ENCODE measurements at regions not wholly inside any gene's neighbourhood (a gene's known extent, or its start where the extent isn't known, plus 50 kb on each side); places are given as distances from the start of the nearest gene placed in this dataset.

DNA sequence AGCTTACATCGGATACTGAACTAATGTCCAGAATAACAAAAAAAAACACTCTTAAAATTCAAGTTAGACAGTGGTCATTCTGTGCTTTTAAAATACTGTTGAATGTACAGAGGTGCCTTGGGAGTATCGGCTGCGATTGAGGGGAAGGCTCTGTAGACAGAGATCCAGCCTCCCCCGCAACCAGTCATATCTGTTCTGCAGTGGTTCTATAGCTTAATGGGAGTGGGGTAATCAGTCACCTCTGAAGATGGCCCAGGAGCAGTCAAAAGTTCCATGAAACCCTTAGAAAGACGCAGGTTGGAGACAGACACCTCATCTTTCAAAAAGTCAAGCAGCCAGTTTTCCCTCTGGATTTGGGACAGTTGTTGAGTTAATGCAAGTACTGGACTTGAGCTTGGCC is 1486.6 kb upstream of the TMEM132C start:
- Histone ChIP-seq H3K4ac (replicated peaks; ENCODE audit: insufficient read length, low read depth, low read length) (no peak overlapping the region), H3K27me3 (replicated peaks in 1 of 4; ENCODE audit: control insufficient read depth in 3 of 4, extremely low read depth in 1 of 4, insufficient read depth in 3 of 4, low read length in 3 of 4) (no peaks in the 10 kb centered on the region), H2AK5ac (ENCODE audit: low read depth, low read length) (no peak overlapping the region), H2BK12ac (ENCODE audit: low read depth, low read length) (no peak overlapping the region), H3K23me2 (ENCODE audit: low read depth, low read length) (no peaks in the 10 kb centered on the region; the same call in 1 of the 2 replicates), H3K56ac (replicated peaks; ENCODE audit: insufficient read length, low read depth, low read length) (no peak overlapping the region), H3K79me2 (ENCODE audit: control insufficient read depth in 1 of 2, insufficient read depth in 2 of 2, low read length in 2 of 2) (no peaks in the 10 kb centered on the region), H3K36me3 (ENCODE audit: control insufficient read depth in 2 of 4, insufficient read depth in 4 of 4, low read length in 3 of 4) (no peaks in the 10 kb centered on the region), H4K91ac (replicated peaks; ENCODE audit: insufficient read length, low read length) (no peak overlapping the region), H3K79me1 (ENCODE audit: low read depth, low read length) (no peaks in the 10 kb centered on the region), H3K9ac (replicated peaks in 1 of 4; ENCODE audit: extremely low read depth in 1 of 4, low read depth in 3 of 4, low read length in 3 of 4) (no peak overlapping the region), H2BK5ac (ENCODE audit: low read depth, low read length) (no peak overlapping the region), H3K27ac (ENCODE audit: low read depth, low read length) (no peak overlapping the region), H3K18ac (ENCODE audit: extremely low read depth, low read length) (no peak overlapping the region), H4K5ac (ENCODE audit: insufficient read length, low read depth, low read length) (no peak overlapping the region), H3K4me2 (ENCODE audit: insufficient read depth in 1 of 2, low read depth in 2 of 2, low read length in 2 of 2) (no peak overlapping the region), H2BK120ac (replicated peaks; ENCODE audit: low read depth, low read length) (no peak overlapping the region), H3K4me3 (ENCODE audit: extremely low read depth in 1 of 4, insufficient read depth in 2 of 4, low read depth in 3 of 4, low read length in 4 of 4) (no peak overlapping the region), H2AFZ (ENCODE audit: low read length) (no peak overlapping the region), H2BK15ac (ENCODE audit: low read length) (no peak overlapping the region), H4K8ac (ENCODE audit: extremely low read depth, insufficient read depth, low read length) (no peak overlapping the region), H3K14ac (ENCODE audit: insufficient read length) (no peak overlapping the region), H2BK20ac (ENCODE audit: low read length) (no peak overlapping the region), H4K20me1 (replicated peaks in 1 of 2; ENCODE audit: control insufficient read depth in 1 of 2, insufficient read depth in 2 of 2, low read length in 2 of 2) (no peaks in the 10 kb centered on the region), H3K9me3 (ENCODE audit: insufficient read depth in 2 of 2, low read depth in 1 of 2, low read length in 1 of 2) (no peaks in the 10 kb centered on the region), H3K23ac (ENCODE audit: insufficient read length) (no peak overlapping the region), H3K4me1 (replicated peaks in 1 of 4; ENCODE audit: control insufficient read depth in 3 of 4, insufficient read depth in 4 of 4, low read length in 3 of 4) (no peaks in the 10 kb centered on the region)
- WGBS, 2 experiments (ENCODE audit: extremely low coverage in 1 of 2, insufficient coverage in 1 of 2, insufficient read length in 1 of 2, insufficient replicate concordance in 2 of 2, low coverage in 1 of 2, low lambda C conversion rate in 2 of 2, missing lambda C conversion rate in 1 of 2): 93% methylated on average over 5 of the region's 5 CpGs; no CpG with 5 or more reads in 1 of the 2 experiments
- CTCF ChIA-PET (ENCODE audit: partially characterized antibody): interaction anchor here (1.1 to 1.9 kb wide), 3 partner anchors 22 to 501 kb away, joined by 3 to 5 read pairs (median 3); no protein-coding TSS in a partner anchor
- FAIRE-seq (no peak), DNase-seq (ENCODE audit: low read depth in 1 of 2, low spot score in 2 of 2) (no peak)
- POLR2A ChIA-PET (ENCODE audit: partially characterized antibody): no interaction called here
- TF ChIP-seq GTF2F1 (IDR thresholded peaks at IDR 0.05; ENCODE audit: borderline replicate concordance, low read depth, low read length) (no peak), EGR1 (IDR thresholded peaks at IDR 0.05; ENCODE audit: borderline replicate concordance, low read depth, low read length) (no peak), CREB1 (IDR thresholded peaks at IDR 0.05) (no peak), CBX8 (IDR thresholded peaks at IDR 0.05; ENCODE audit: borderline replicate concordance, low read depth, low read length) (no peak), POLR2A (IDR thresholded peaks at IDR 0.05; ENCODE audit: control extremely low read depth in 1 of 2, low read depth in 2 of 2, low read length in 2 of 2) (no peak), SP2 (IDR thresholded peaks at IDR 0.05; ENCODE audit: low read length) (no peak), RAD21 (IDR thresholded peaks at IDR 0.05 in 1 of 2, conservative IDR thresholded peaks at IDR 0.05 in 1 of 2; ENCODE audit: low read depth in 2 of 2, low read length in 2 of 2) (no peak)
